HepG2 (cell line): ENCODE measurements at regions not wholly inside any gene's neighbourhood (a gene's known extent, or its start where the extent isn't known, plus 50 kb on each side); places are given as distances from the start of the nearest gene placed in this dataset.

Experiments used
- ATAC-seq: fragments of 200-7000 bp; cut with Tn5 transposase; 3 replicates; pipeline ENCODE4 v1.9.1; 2020; ENCODE audit warnings: mild to moderate bottlenecking, moderate library complexity
- BruUV-seq: library from RNA; stranded (reverse); fragments of 400-500 nt; replicated peaks from 2 replicates; lab custom pipeline; 2021; lab: Mats Ljungman, UMichigan
- CTCF ChIA-PET: fragments of 300-600 bp; formaldehyde crosslinking; extraction: SDS; loops from one replicate; lab custom pipeline; 2021; ENCODE audit warnings: low total read pairs, inconsistent platforms, low intra/inter-chr PET ratio; lab: Yijun Ruan, JAX
- POLR2A ChIA-PET: fragments of 350-600 bp; sonication (Branson Sonifier 250); formaldehyde crosslinking; loops from one replicate; lab custom pipeline; 2020; ENCODE audit warnings: antibody characterized with exemption, inconsistent platforms; lab: Yijun Ruan, JAX
- DNase-seq: peaks from one replicate; pipeline ENCODE4 v3.0.0-alpha.2; 2015; ENCODE audit warnings: low spot score
- FAIRE-seq: peaks from 3 replicates; lab custom pipeline; 2011; peaks lifted over from hg19 to GRCh38; lab: Jason Lieb, UNC
- H2AFZ ChIP-seq: one replicate; pipeline ENCODE4 v1.6.1; 2011; ENCODE audit warnings: low read length, inconsistent platforms
- H3K27ac ChIP-seq: fragments of 300-600 bp; 3 replicates; pipeline ENCODE4 v1.8.0; 2011; ENCODE audit warnings: mixed run types, mild to moderate bottlenecking, mixed read lengths, low read length, inconsistent platforms; ENCODE audit not compliant: insufficient read depth; ENCODE audit errors: extremely low read length
- H3K27me3 ChIP-seq, 2 experiments: fragments of 200-600 bp in 1 of 2; 2 replicates in 1 of 2; 3 replicates in 1 of 2; pipeline versions ENCODE4 v1.6.0 to v1.8.0; 2011; ENCODE audit warnings: low read length in 2 of 2, mild to moderate bottlenecking in 2 of 2, moderate library complexity in 2 of 2, inconsistent platforms in 1 of 2; ENCODE audit not compliant: insufficient read depth in 2 of 2, control insufficient read depth in 1 of 2
- H3K36me3 ChIP-seq, 2 experiments: fragments of 200-600 bp in 1 of 2; replicated peaks in 1 of 2; 2 replicates in 1 of 2; 3 replicates in 1 of 2; pipeline versions ENCODE4 v1.5.1 to v1.8.0; 2011; ENCODE audit warnings: low read length in 2 of 2, inconsistent platforms in 1 of 2; ENCODE audit not compliant: insufficient read depth in 2 of 2, control insufficient read depth in 1 of 2
- H3K4me1 ChIP-seq: 2 replicates; pipeline ENCODE4 v1.5.1; 2012; ENCODE audit warnings: low read length, inconsistent platforms; ENCODE audit not compliant: insufficient read depth
- H3K4me2 ChIP-seq: 2 replicates; pipeline ENCODE4 v1.6.0; 2011; ENCODE audit warnings: low read depth, low read length, inconsistent platforms
- H3K4me3 ChIP-seq, 3 experiments: fragments of 200-600 bp in 1 of 3; sonication (generic), shearing (Covaris generic) in 1 of 3; replicated peaks in 1 of 3; 2 replicates each; pipeline ENCODE4 v1.5.1; 2011 to 2016; ENCODE audit warnings: low read length in 3 of 3, inconsistent platforms in 2 of 3, low read depth in 2 of 3, mild to moderate bottlenecking in 2 of 3, control low read depth in 1 of 3, mixed read lengths in 1 of 3; ENCODE audit not compliant: insufficient read depth in 1 of 3
- H3K79me2 ChIP-seq: one replicate; pipeline ENCODE4 v1.6.1; 2011; ENCODE audit warnings: low read length, inconsistent platforms; ENCODE audit not compliant: insufficient read depth
- H3K9ac ChIP-seq: 2 replicates; pipeline ENCODE4 v1.6.0; 2011; ENCODE audit warnings: mild to moderate bottlenecking, low read depth, low read length, inconsistent platforms; ENCODE audit not compliant: insufficient read depth
- H3K9me3 ChIP-seq: 2 replicates; pipeline ENCODE4 v1.5.1; 2012; ENCODE audit warnings: mild to moderate bottlenecking, low read length
- H4K20me1 ChIP-seq: 2 replicates; pipeline ENCODE4 v1.6.0; 2011; ENCODE audit warnings: inconsistent platforms, mild to moderate bottlenecking, low read length, moderate library complexity; ENCODE audit not compliant: insufficient read depth
- CCAR2 ChIP-seq: fragments of 200-400 bp; formaldehyde crosslinking; optimal IDR thresholded peaks from 2 replicates; pipeline ENCODE3; 2018; ENCODE audit warnings: low read depth, mild to moderate bottlenecking, low read length, moderate library complexity
- ISX ChIP-seq: sonication (generic); formaldehyde crosslinking; conservative IDR thresholded peaks from 2 replicates; pipeline ENCODE4 v1.5.0; 2020; ENCODE audit warnings: missing genetic modification reagents
- NR0B2 ChIP-seq: sonication (generic); formaldehyde crosslinking; IDR thresholded peaks from 2 replicates; pipeline ENCODE4 v1.4.0; 2020; ENCODE audit warnings: mild to moderate bottlenecking, missing genetic modification reagents
- NRL ChIP-seq: sonication (generic); formaldehyde crosslinking; IDR thresholded peaks from 2 replicates; pipeline ENCODE4 v1.5.0; 2020; ENCODE audit warnings: missing genetic modification reagents, mild to moderate bottlenecking, moderate library complexity, borderline replicate concordance
- SKIL ChIP-seq: sonication (generic); formaldehyde crosslinking; IDR thresholded peaks from 2 replicates; pipeline ENCODE4 v1.8.0; 2022; ENCODE audit warnings: missing genetic modification reagents, mild to moderate bottlenecking, moderate library complexity, borderline replicate concordance
- SMYD3 ChIP-seq: sonication (generic); formaldehyde crosslinking; IDR thresholded peaks from 2 replicates; pipeline ENCODE4 v1.8.1; 2023; ENCODE audit warnings: mild to moderate bottlenecking, missing genetic modification reagents
- SNAI1 ChIP-seq: sonication (generic); formaldehyde crosslinking; IDR thresholded peaks from 2 replicates; pipeline ENCODE4 v1.5.0; 2020; ENCODE audit warnings: mild to moderate bottlenecking, missing genetic modification reagents, borderline replicate concordance
- STAG1 ChIP-seq: sonication (generic); formaldehyde crosslinking; IDR thresholded peaks from 2 replicates; pipeline ENCODE4 v1.4.0; 2020; ENCODE audit warnings: missing genetic modification reagents
- SUZ12 ChIP-seq: fragments of 150-350 bp; IDR thresholded peaks from 2 replicates; pipeline ENCODE4 v1.6.1; 2014; ENCODE audit warnings: low read depth, low read length
- TAF15 ChIP-seq: fragments of 200-400 bp; formaldehyde crosslinking; IDR thresholded peaks from one replicate; pipeline ENCODE4 v1.6.1; 2018; ENCODE audit warnings: mild to moderate bottlenecking, low read depth, low read length; ENCODE audit not compliant: poor library complexity, severe bottlenecking
- TCF12 ChIP-seq, 2 experiments: fragments of 450-650 bp in 1 of 2; sonication (generic) in 1 of 2; formaldehyde crosslinking in 1 of 2; IDR thresholded peaks; 2 replicates each; pipeline versions ENCODE4 v1.6.1 to v1.8.0; 2017 to 2022; ENCODE audit warnings: antibody characterized with exemption in 1 of 2, mild to moderate bottlenecking in 1 of 2, missing genetic modification reagents in 1 of 2, moderate library complexity in 1 of 2
- XBP1 ChIP-seq: sonication (generic); formaldehyde crosslinking; IDR thresholded peaks from 2 replicates; pipeline ENCODE4 v1.5.0; 2020; ENCODE audit warnings: missing genetic modification reagents
- ZNF3 ChIP-seq: IDR thresholded peaks from 2 replicates; pipeline ENCODE4 v1.7.0; 2017; ENCODE audit warnings: inconsistent platforms
- ZNF44 ChIP-seq: sonication (generic); formaldehyde crosslinking; IDR thresholded peaks from 2 replicates; pipeline ENCODE4 v1.5.1; 2020; ENCODE audit warnings: mild to moderate bottlenecking, missing genetic modification reagents
- ZNF543 ChIP-seq: sonication (generic); formaldehyde crosslinking; IDR thresholded peaks from 2 replicates; pipeline ENCODE4 v1.4.0; 2020; ENCODE audit warnings: mild to moderate bottlenecking, missing genetic modification reagents
- ZNF672 ChIP-seq: sonication (generic); formaldehyde crosslinking; IDR thresholded peaks from 2 replicates; pipeline ENCODE4 v1.8.1; 2022; ENCODE audit warnings: missing genetic modification reagents
- WGBS: methylation state at CpG from one replicate; pipeline ENCODE4 v1.1.6; 2017; ENCODE audit warnings: low lambda C conversion rate; 5-methylcytosine and 5-hydroxymethylcytosine counted together
- in situ Hi-C: cut with HindIII; loops from 2 replicates; pipeline ENCODE4 v1.10.0; 2017; ENCODE audit warnings: low pct_unique_long_range_greater_than_20kb; ENCODE audit not compliant: extremely low pct_ligation_motif_present
- intact Hi-C: fragments of 100-400 bp; cut with micrococcal nuclease; formaldehyde crosslinking; loops from one replicate; pipeline ENCODE4 v1.10.0; 2022; ENCODE audit not compliant: unreplicated experiment
- TF ChIP-seq, protein P1 (sequence below): sonication (generic); formaldehyde crosslinking; IDR thresholded peaks from 2 replicates; pipeline ENCODE4 v1.8.0; 2022; ENCODE audit warnings: missing genetic modification reagents, low read depth, mild to moderate bottlenecking, borderline replicate concordance

GRCh38 chr13:106794117-106794516, 226.2 kb upstream of the ARGLU1 start:
- Histone ChIP-seq H3K4me2 (no peak overlapping the region), H3K9me3 (no peaks in the 10 kb centered on the region), H4K20me1 (no peaks in the 10 kb centered on the region), H3K4me3 (no peak overlapping the region), H3K4me1 (no peaks in the 10 kb centered on the region), H3K79me2 (no peaks in the 10 kb centered on the region), H3K9ac (no peak overlapping the region), H2AFZ (no peak overlapping the region), H3K36me3 (no peaks in the 10 kb centered on the region)
- in situ Hi-C loops = no loop called here
- POLR2A ChIA-PET = no interaction called here
- no peak for ATAC-seq
- intact Hi-C loops = no loop called here
- no TSS peak for BruUV-seq
- CTCF ChIA-PET = no interaction called here
- TF ChIP-seq, protein P1, sequence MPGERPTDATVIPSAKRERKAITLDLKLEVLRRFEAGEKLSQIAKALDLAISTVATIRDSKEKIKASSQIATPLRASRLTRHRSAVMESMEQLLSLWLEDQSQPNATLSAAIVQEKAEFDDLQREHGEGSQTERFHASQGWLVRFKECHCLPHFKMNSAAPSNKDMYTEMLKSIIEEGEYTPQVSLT = no peak
- TF ChIP-seq, all 625 proteins: peak for 0
- no peaks in the 10 kb centered on the region; a peak in 1 of 5 replicates for H3K27me3 ChIP-seq
- WGBS = 34% methylated on average over 4 of the region's 4 CpGs
- no peak overlapping the region for H3K27ac ChIP-seq
- DNase-seq (no peak), FAIRE-seq (no peak)

DNA sequence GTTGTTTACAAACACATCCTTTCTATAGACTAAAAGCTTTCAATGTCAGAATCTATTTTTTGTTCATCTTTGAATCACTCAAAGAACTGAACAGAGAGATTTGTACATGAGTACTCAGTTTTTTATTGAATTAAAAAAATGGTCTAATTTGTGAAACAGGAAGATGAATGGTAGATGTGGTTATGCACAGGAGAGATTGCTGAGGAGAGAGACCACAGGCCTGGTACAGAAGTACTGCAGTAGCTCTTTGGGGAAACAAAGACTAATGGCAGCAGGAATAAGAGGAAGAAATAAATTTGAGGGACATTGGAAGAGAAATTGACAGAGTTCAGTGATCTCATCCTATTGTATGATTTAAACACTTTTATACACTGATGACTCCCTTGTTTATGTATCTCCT, 222.0 kb upstream of the ARGLU1 start:
- Histone ChIP-seq H3K36me3 (no peaks in the 10 kb centered on the region), H3K4me2 (no peak overlapping the region), H3K27me3 (no peaks in the 10 kb centered on the region; a peak in 1 of 5 replicates), H3K27ac (no peak overlapping the region), H3K4me1 (no peaks in the 10 kb centered on the region), H2AFZ (no peak overlapping the region), H3K79me2 (no peaks in the 10 kb centered on the region), H3K9ac (no peak overlapping the region), H4K20me1 (no peaks in the 10 kb centered on the region), H3K9me3 (no peaks in the 10 kb centered on the region), H3K4me3 (no peak overlapping the region)
- CTCF ChIA-PET = no interaction called here
- in situ Hi-C loops (no loop called here), intact Hi-C loops (no loop called here)
- ATAC-seq (no peak), DNase-seq (no peak), FAIRE-seq (no peak)
- POLR2A ChIA-PET = no interaction called here
- no TSS peak for BruUV-seq
- TF ChIP-seq, protein P1 = no peak
- no peak for TF ChIP-seq NRL (CRISPR knock-in tag)
- no peak for TF ChIP-seq SNAI1 (CRISPR knock-in tag)
- TF ChIP-seq TCF12 (IDR thresholded peaks at IDR 0.05) = no peak
- TF ChIP-seq TCF12 (CRISPR knock-in tag; IDR thresholded peaks at IDR 0.05) = no peak
- TF ChIP-seq SKIL (CRISPR knock-in tag) = no peak
- TF ChIP-seq NR0B2 (CRISPR knock-in tag) = no peak
- no peak for TF ChIP-seq ISX (CRISPR knock-in tag)
- TF ChIP-seq SMYD3 (CRISPR knock-in tag) = no peak
- no peak for TF ChIP-seq TAF15
- no peak for TF ChIP-seq CCAR2
- no peak for TF ChIP-seq ZNF543
- TF ChIP-seq XBP1 (CRISPR knock-in tag) = no peak
- TF ChIP-seq SUZ12 = no peak
- no peak for TF ChIP-seq ZNF3 (CRISPR knock-in tag)
- no peak for TF ChIP-seq ZNF44
- TF ChIP-seq STAG1 = no peak
- TF ChIP-seq ZNF672 (CRISPR knock-in tag) = no peak
